Transverse colon (tissue), 4 donors: ENCODE measurements at regions not wholly inside any gene's neighbourhood (a gene's known extent, or its start where the extent isn't known, plus 50 kb on each side); places are given as distances from the start of the nearest gene placed in this dataset.

Experiments used
- CTCF ChIP-seq, 5 experiments: fragments of 200-600 bp in 3 of 5; fragments of 450-650 bp in 2 of 5; sonication (generic) in 3 of 5; IDR thresholded peaks; 1 replicate in 2 of 5; 2 replicates in 3 of 5; pipeline ENCODE4 v1.5.1; 2016 to 2017; ENCODE audit warnings: antibody characterized with exemption in 5 of 5, inconsistent platforms in 3 of 5, mild to moderate bottlenecking in 2 of 5, moderate library complexity in 1 of 5
- EP300 ChIP-seq: sonication (generic); formaldehyde crosslinking; IDR thresholded peaks from one replicate; pipeline ENCODE4 v1.6.1; 2017; ENCODE audit warnings: antibody characterized with exemption, low read depth
- POLR2AphosphoS5 ChIP-seq, 3 donors: sonication (generic); formaldehyde crosslinking; IDR thresholded peaks; one replicate each; pipeline ENCODE4 v1.6.1; 2016; ENCODE audit warnings: antibody characterized with exemption in 3 of 3

DNA sequence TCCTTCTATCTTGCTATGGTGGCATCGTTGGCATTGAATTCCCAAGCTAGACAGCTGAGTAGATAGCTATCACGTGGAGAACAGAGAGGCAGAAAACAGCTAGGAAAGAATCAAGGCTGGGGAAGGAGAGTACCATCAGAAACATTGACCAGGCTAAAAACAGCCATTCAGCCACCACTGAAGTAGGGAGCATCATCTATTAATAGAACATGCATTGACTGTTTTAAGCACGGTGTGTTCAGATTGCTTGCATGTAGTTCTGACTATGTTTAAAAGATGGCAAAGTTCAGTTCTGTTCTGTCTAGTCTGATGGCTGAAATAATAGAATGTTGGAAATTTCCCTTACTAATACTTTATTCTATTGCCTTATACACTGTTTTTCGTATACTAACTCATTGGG is 413.0 kb downstream of the GABRB3 start:
- TF ChIP-seq CTCF (IDR thresholded peaks at IDR 0.05) (no peak), POLR2AphosphoS5 (IDR thresholded peaks at IDR 0.05) (no peak), EP300 (no peak)
